BJ (cell line): ENCODE measurements at regions not wholly inside any gene's neighbourhood (a gene's known extent, or its start where the extent isn't known, plus 50 kb on each side); places are given as distances from the start of the nearest gene placed in this dataset.
"Not testable (repeated sequence)": the region's sequence is repeated elsewhere in the genome, so short reads cannot be mapped to it uniquely, and the experiment has no call there.

ENCODE experiments used
- CTCF ChIA-PET: fragments of 350-600 bp; formaldehyde crosslinking; extraction: SDS; loops from one replicate; lab custom pipeline; 2021; ENCODE audit warnings: antibody characterized with exemption, inconsistent platforms; lab: Yijun Ruan, JAX
- POLR2A ChIA-PET: fragments of 300-600 bp; sonication (Branson Sonifier 250); formaldehyde crosslinking; extraction: SDS; loops from one replicate; lab custom pipeline; 2021; ENCODE audit warnings: antibody characterized with exemption; lab: Charles Lee
- DNase-seq: peaks from one replicate; pipeline ENCODE4 v3.0.0-alpha.2; 2011; ENCODE audit warnings: low read depth
- H3K27me3 ChIP-seq: 2 replicates; pipeline ENCODE4 v1.6.0; 2011; ENCODE audit warnings: low read length; ENCODE audit not compliant: control insufficient read depth, insufficient read depth
- H3K36me3 ChIP-seq: 2 replicates; pipeline ENCODE4 v1.5.1; 2011; ENCODE audit warnings: low read length; ENCODE audit not compliant: control insufficient read depth, insufficient read depth
- H3K4me3 ChIP-seq: 2 replicates; pipeline ENCODE4 v1.5.1; 2011; ENCODE audit warnings: low read depth, mild to moderate bottlenecking, control low read depth, low read length
- CTCF ChIP-seq: IDR thresholded peaks from 2 replicates; pipeline ENCODE4 v1.5.1; 2011; ENCODE audit warnings: low read depth, mild to moderate bottlenecking, control low read depth, inconsistent platforms, low read length, moderate library complexity; ENCODE audit not compliant: insufficient read depth

DNA sequence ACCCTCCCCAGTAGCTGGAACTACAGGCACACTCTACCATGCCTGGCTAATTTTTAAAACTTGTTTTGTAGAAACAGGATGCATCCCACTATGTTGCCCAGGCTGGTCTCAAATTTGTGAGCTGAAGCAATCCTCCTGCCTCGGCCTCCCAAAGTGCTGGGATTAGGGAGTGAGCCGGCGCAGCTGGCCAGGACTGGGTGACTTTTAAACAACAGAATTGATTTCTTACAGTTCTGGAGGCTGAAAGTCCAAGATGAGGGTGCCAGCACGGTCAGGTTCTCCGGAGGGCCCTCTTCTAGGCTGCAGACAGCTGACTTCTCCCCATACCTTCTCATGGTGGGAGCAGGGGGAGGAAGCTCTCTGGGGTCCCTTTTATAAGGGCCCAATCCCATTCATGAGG lies 75.2 kb upstream of the CHST15 start:
- H3K36me3 ChIP-seq: no peaks in the 10 kb centered on the region
- TF ChIP-seq CTCF: no peak
- ChIA-PET CTCF (interaction anchor here (1.2 kb wide), 1 partner anchor 12 kb away, joined by 3 read pairs; no protein-coding TSS in a partner anchor), POLR2A (no interaction called here)
- peaks cover 6% of the 10 kb centered on the region for H3K27me3 ChIP-seq
- H3K4me3 ChIP-seq: no peak overlapping the region
- no peak for DNase-seq

DNA sequence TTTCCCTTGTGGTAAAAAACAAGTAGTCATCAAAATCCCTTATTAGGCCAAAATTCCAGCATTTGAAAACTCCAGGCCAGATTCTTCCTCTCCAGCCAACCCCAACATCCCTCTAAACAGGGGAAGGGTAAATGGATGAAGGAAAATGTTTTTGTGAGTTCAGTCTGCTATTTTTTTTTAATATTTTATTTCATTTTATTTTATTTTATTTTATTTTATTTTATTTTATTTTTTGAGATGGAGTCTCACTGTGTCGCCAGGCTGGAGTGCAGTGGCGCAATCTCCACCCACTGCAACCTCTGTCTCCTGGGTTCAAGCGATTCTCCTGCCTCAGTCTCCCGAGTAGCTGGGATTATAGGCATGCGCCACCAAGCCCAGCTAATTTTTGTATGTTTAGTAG lies 74.5 kb upstream of the CHST15 start:
- H3K36me3 ChIP-seq, H3K4me3 ChIP-seq, DNase-seq, H3K27me3 ChIP-seq, POLR2A ChIA-PET: not testable (repeated sequence)
- CTCF ChIA-PET: interaction anchor here (1.2 kb wide), 1 partner anchor 12 kb away, joined by 3 read pairs; no protein-coding TSS in a partner anchor

- H3K4me3 ChIP-seq: no peak overlapping the region
- no peak for DNase-seq
- no peak for TF ChIP-seq CTCF
- peaks cover 4% of the 10 kb centered on the region for H3K27me3 ChIP-seq
- ChIA-PET POLR2A (no interaction called here), CTCF (no interaction called here)
- H3K36me3 ChIP-seq: no peaks in the 10 kb centered on the region
These were observed 73.2 kb upstream of the CHST15 start for GRCh38 chr10:124166431-124167125.

DNA sequence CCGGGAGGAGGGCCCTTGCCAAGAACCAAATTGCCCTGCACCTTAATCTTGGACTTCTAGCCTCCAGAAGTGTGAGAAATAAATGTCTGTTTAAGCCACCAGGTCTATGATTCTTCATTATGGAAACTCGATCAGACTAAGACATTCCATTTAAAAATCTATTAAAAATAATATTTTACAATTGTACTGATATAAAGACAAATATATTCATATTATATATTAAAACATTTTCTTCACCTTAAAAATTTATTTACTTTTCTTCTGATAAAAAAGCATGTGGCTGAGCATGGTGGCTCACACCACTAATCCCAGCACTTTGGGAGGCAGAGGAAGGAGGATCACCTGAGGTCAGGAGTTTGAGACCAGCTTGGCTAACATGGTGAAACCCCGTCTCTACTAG lies 72.4 kb upstream of the CHST15 start:
- no peaks in the 10 kb centered on the region for H3K36me3 ChIP-seq
- POLR2A ChIA-PET: no interaction called here
- CTCF ChIA-PET: no interaction called here
- DNase-seq: no peak
- H3K27me3 ChIP-seq: peaks cover 1% of the 10 kb centered on the region
- H3K4me3 ChIP-seq: no peak overlapping the region
- no peak for TF ChIP-seq CTCF

GRCh38 chr10:124165311-124165710 lies 71.9 kb upstream of the CHST15 start:
- POLR2A ChIA-PET: interaction anchor here (0.8 kb wide), 1 partner anchor 528 kb away, joined by 7 read pairs; no protein-coding TSS in a partner anchor
- DNase-seq: no peak
- CTCF ChIA-PET: no interaction called here
- no peaks in the 10 kb centered on the region for H3K36me3 ChIP-seq
- TF ChIP-seq CTCF: no peak
- H3K4me3 ChIP-seq: no peak overlapping the region
- peaks cover 2% of the 10 kb centered on the region for H3K27me3 ChIP-seq

DNA sequence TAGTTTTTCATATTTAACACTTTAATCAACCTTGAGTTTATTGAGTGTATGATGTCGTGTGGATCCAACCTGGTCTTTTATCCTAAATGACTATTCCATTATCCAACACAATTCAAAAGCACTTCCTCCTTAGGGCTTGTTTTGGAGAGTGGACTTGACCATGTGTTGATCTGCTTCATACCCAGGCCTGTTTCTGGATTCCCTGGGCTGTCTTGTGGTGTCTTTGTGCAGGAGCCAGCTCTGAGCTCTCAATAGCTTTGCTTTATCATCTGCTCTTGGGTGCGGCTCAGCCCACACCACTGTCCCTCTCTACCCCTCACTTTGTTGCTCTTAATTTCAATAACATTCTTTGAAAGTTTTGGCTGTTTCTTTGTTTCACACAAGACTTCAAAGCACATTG lies 70.9 kb upstream of the CHST15 start:
- ChIA-PET POLR2A (interaction anchor here (0.8 kb wide), 1 partner anchor 527 kb away, joined by 7 read pairs; no protein-coding TSS in a partner anchor), CTCF (no interaction called here)
- Histone ChIP-seq H3K4me3 (no peak overlapping the region), H3K36me3 (no peaks in the 10 kb centered on the region), H3K27me3 (peaks cover 8% of the 10 kb centered on the region)
- no peak for TF ChIP-seq CTCF
- DNase-seq: no peak
